Activated B cell treated with CpG ODN at 0.5 μM for 24 hours (primary cell): ENCODE measurements at regions not wholly inside any gene's neighbourhood (a gene's known extent, or its start where the extent isn't known, plus 50 kb on each side); places are given as distances from the start of the nearest gene placed in this dataset.

Experiments
- ATAC-seq: fragments of 200-7000 bp; cut with Tn5 transposase; one replicate; pipeline ENCODE4 v1.10.0; 2021; ENCODE audit warnings: low read depth, mild to moderate bottlenecking, moderate library complexity
- CTCF ChIA-PET: fragments of 350-600 bp; sonication (Branson Sonifier 250); formaldehyde crosslinking; loops from one replicate; lab custom pipeline; 2021; ENCODE audit warnings: antibody characterized with exemption; lab: Charles Lee
- POLR2A ChIA-PET: fragments of 350-600 bp; sonication (Branson Sonifier 250); formaldehyde crosslinking; loops from one replicate; lab custom pipeline; 2021; ENCODE audit warnings: antibody characterized with exemption; lab: Charles Lee
- DNase-seq: peaks from one replicate; pipeline ENCODE4 v3.0.0; 2022
- H3K27ac Mint-ChIP-seq: one replicate; pipeline ENCODE4 v1.8.0; 2020; ENCODE audit warnings: mixed read lengths
- H3K27me3 Mint-ChIP-seq: one replicate; pipeline ENCODE4 v1.8.0; 2021; ENCODE audit warnings: mixed read lengths
- H3K36me3 Mint-ChIP-seq: one replicate; pipeline ENCODE4 v1.8.0; 2021; ENCODE audit warnings: low read depth, mixed read lengths
- H3K4me1 Mint-ChIP-seq: one replicate; pipeline ENCODE4 v1.8.0; 2021; ENCODE audit warnings: mixed read lengths
- H3K4me3 Mint-ChIP-seq: one replicate; pipeline ENCODE4 v1.8.0; 2020; ENCODE audit warnings: mild to moderate bottlenecking, mixed read lengths
- H3K9me3 Mint-ChIP-seq: one replicate; pipeline ENCODE4 v1.8.0; 2020; ENCODE audit warnings: mixed read lengths
- CTCF ChIP-seq: fragments of 200-600 bp; IDR thresholded peaks from one replicate; pipeline ENCODE4 v1.8.0; 2022; ENCODE audit warnings: antibody characterized with exemption, mild to moderate bottlenecking
- intact Hi-C: fragments of 100-400 bp; cut with micrococcal nuclease; formaldehyde crosslinking; loops from one replicate; pipeline ENCODE4 v1.15.1; 2024

GRCh38 chr11:109093354-109093753 is 328.6 kb upstream of the C11orf87 start:
- ChIA-PET POLR2A (no interaction called here), CTCF (no interaction called here)
- no peak for TF ChIP-seq CTCF
- H3K9me3 Mint-ChIP-seq: no peaks in the 10 kb centered on the region
- H3K4me3 Mint-ChIP-seq: no peak overlapping the region
- no peaks in the 10 kb centered on the region for H3K4me1 Mint-ChIP-seq
- H3K27me3 Mint-ChIP-seq: no peaks in the 10 kb centered on the region
- no peak for DNase-seq
- ATAC-seq: no peak
- H3K36me3 Mint-ChIP-seq: no peaks in the 10 kb centered on the region
- H3K27ac Mint-ChIP-seq: no peak overlapping the region
- intact Hi-C loops: no loop called here

- ChIA-PET POLR2A (no interaction called here), CTCF (no interaction called here)
- intact Hi-C loops: no loop called here
- no peak overlapping the region for H3K27ac Mint-ChIP-seq
- no peaks in the 10 kb centered on the region for H3K27me3 Mint-ChIP-seq
- ATAC-seq (no peak), DNase-seq (no peak)
- no peaks in the 10 kb centered on the region for H3K4me1 Mint-ChIP-seq
- no peaks in the 10 kb centered on the region for H3K36me3 Mint-ChIP-seq
- TF ChIP-seq CTCF: no peak
- H3K4me3 Mint-ChIP-seq: no peak overlapping the region
- H3K9me3 Mint-ChIP-seq: no peaks in the 10 kb centered on the region
Measured at GRCh38 chr11:109096266-109096665, 325.7 kb upstream of the C11orf87 start.

- intact Hi-C loops: no loop called here
- ChIA-PET POLR2A (no interaction called here), CTCF (no interaction called here)
- ATAC-seq (no peak), DNase-seq (no peak)
- H3K4me3 Mint-ChIP-seq: no peak overlapping the region
- H3K27ac Mint-ChIP-seq: no peak overlapping the region
- no peaks in the 10 kb centered on the region for H3K9me3 Mint-ChIP-seq
- no peaks in the 10 kb centered on the region for H3K36me3 Mint-ChIP-seq
- no peak for TF ChIP-seq CTCF
- H3K27me3 Mint-ChIP-seq: peaks cover 2% of the 10 kb centered on the region
- no peaks in the 10 kb centered on the region for H3K4me1 Mint-ChIP-seq
Measured at GRCh38 chr11:109106151-109106906, 315.7 kb upstream of the C11orf87 start.

- H3K27ac Mint-ChIP-seq: no peak overlapping the region
- H3K36me3 Mint-ChIP-seq: no peaks in the 10 kb centered on the region
- no peak for DNase-seq
- CTCF ChIA-PET: no interaction called here
- no peaks in the 10 kb centered on the region for H3K4me1 Mint-ChIP-seq
- intact Hi-C loops: no loop called here
- no peak for ATAC-seq
- peaks cover 6% of the 10 kb centered on the region for H3K27me3 Mint-ChIP-seq
- POLR2A ChIA-PET: no interaction called here
- no peak for TF ChIP-seq CTCF
- H3K4me3 Mint-ChIP-seq: no peak overlapping the region
- H3K9me3 Mint-ChIP-seq: no peaks in the 10 kb centered on the region
Measured at GRCh38 chr11:109109150-109109549, 312.8 kb upstream of the C11orf87 start.

GRCh38 chr11:109109571-109110315 is 312.2 kb upstream of the C11orf87 start:
- Mint-ChIP-seq H3K36me3 (no peaks in the 10 kb centered on the region), H3K27ac (no peak overlapping the region), H3K4me1 (no peaks in the 10 kb centered on the region), H3K9me3 (no peaks in the 10 kb centered on the region), H3K4me3 (no peak overlapping the region), H3K27me3 (peaks cover 6% of the 10 kb centered on the region)
- no peak for DNase-seq
- POLR2A ChIA-PET: no interaction called here
- no peak for ATAC-seq
- no peak for TF ChIP-seq CTCF
- intact Hi-C loops: no loop called here
- CTCF ChIA-PET: no interaction called here
